Astrocyte of the spinal cord (primary cell): ENCODE measurements at regions not wholly inside any gene's neighbourhood (a gene's known extent, or its start where the extent isn't known, plus 50 kb on each side); places are given as distances from the start of the nearest gene placed in this dataset.

ENCODE experiments used
- DNase-seq: peaks from one replicate; pipeline ENCODE4 v3.0.0; 2011; ENCODE audit warnings: low read depth, low spot score
- H3K4me3 ChIP-seq: 2 replicates; pipeline ENCODE4 v1.5.1; 2011; ENCODE audit warnings: low read depth, mild to moderate bottlenecking, low read length, moderate library complexity
- in situ Hi-C: cut with HindIII; loops from 2 replicates; pipeline ENCODE4 v1.10.0; 2017; ENCODE audit warnings: low sequenced_read_pairs
- TF ChIP-seq, protein P1 (sequence below): IDR thresholded peaks from 2 replicates; pipeline ENCODE4 v1.5.1; 2012; ENCODE audit warnings: low read depth, mild to moderate bottlenecking, low read length, inconsistent platforms

DNA sequence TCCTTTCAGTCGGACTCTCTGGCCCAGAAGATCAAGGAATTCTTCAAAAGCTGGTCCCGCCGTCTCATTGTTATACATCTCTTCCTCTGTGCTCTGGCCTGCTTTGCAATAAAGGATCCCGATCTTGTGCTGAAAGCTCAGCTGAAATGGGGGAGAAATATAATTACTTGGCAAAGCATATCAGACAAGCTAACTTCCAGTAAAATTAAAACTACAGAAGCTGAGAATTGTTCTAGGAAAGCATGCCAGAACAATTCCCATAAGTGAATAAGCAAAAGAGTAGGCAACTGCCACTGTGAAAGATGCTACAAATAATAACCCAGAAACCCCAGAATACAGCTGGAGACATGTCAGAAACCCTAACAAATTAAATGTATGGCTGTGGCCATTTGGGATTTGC lies 146.1 kb downstream of the SIPA1L2 start:
- TF ChIP-seq, protein P1, sequence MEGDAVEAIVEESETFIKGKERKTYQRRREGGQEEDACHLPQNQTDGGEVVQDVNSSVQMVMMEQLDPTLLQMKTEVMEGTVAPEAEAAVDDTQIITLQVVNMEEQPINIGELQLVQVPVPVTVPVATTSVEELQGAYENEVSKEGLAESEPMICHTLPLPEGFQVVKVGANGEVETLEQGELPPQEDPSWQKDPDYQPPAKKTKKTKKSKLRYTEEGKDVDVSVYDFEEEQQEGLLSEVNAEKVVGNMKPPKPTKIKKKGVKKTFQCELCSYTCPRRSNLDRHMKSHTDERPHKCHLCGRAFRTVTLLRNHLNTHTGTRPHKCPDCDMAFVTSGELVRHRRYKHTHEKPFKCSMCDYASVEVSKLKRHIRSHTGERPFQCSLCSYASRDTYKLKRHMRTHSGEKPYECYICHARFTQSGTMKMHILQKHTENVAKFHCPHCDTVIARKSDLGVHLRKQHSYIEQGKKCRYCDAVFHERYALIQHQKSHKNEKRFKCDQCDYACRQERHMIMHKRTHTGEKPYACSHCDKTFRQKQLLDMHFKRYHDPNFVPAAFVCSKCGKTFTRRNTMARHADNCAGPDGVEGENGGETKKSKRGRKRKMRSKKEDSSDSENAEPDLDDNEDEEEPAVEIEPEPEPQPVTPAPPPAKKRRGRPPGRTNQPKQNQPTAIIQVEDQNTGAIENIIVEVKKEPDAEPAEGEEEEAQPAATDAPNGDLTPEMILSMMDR: no peak
- DNase-seq: no peak
- no peak overlapping the region for H3K4me3 ChIP-seq
- in situ Hi-C loops: no loop called here

DNA sequence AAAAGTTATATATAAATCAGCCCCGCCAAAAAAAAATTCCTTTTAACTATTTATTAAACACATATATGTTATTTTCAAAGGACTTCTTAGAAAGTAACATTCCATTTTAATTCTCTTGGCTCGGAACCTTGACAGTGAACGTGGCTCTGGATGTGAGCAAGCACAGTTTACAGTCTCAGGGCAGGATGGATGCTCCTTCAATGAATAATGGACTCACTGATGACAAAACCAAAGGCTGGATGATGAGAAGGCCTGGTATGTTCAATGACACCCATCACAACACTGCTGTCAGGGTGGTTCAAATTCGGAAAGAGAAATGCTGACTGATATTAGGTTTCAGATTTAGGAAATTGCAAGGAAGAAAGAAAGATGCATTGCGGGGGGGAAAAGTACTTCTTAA lies 148.8 kb downstream of the SIPA1L2 start:
- H3K4me3 ChIP-seq: no peak overlapping the region
- no peak for DNase-seq
- in situ Hi-C loops: no loop called here
- TF ChIP-seq, protein P1: no peak

GRCh38 chr1:232477728-232478127 lies 152.2 kb downstream of the SIPA1L2 start:
- TF ChIP-seq, protein P1: no peak
- peak; percentile 94 for DNase-seq
- no peak overlapping the region for H3K4me3 ChIP-seq
- in situ Hi-C loops: no loop called here

DNA sequence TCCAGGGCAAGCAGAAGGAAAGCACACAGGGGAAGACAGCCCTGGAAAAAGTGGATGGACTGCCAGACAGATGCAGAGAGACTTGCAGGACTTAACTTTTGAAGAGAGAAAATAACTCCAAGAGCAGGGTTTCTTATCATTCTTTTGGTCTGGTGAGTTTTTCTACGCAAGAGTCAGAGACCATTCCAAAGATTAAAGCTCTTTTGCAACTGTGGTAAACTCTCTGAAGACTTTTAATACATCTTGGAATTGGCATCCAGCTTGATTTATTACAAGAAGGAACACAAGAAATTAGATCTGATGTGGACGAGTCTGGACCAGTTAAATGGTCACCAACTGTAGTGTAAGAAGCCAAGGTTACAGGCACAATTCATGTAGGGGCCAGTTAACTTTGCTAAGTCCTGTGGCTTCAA lies 153.4 kb downstream of the SIPA1L2 start:
- in situ Hi-C loops: no loop called here
- peak; percentile 56 for DNase-seq
- no peak overlapping the region for H3K4me3 ChIP-seq
- TF ChIP-seq, protein P1: no peak

- in situ Hi-C loops: no loop called here
- H3K4me3 ChIP-seq: no peak overlapping the region
- TF ChIP-seq, protein P1: no peak
- peak; percentile 33 for DNase-seq
These were observed 155.1 kb downstream of the SIPA1L2 start for GRCh38 chr1:232474826-232475225.

- no peak overlapping the region for H3K4me3 ChIP-seq
- TF ChIP-seq, protein P1: no peak
- in situ Hi-C loops: no loop called here
- DNase-seq: no peak
These were observed 156.0 kb downstream of the SIPA1L2 start for GRCh38 chr1:232473900-232474299.

GRCh38 chr1:232473324-232473723 lies 156.6 kb downstream of the SIPA1L2 start:
- H3K4me3 ChIP-seq: no peak overlapping the region
- in situ Hi-C loops: no loop called here
- TF ChIP-seq, protein P1: no peak
- DNase-seq: peak; percentile 86
